ENCODE measurements at regions not wholly inside any gene's neighbourhood (a gene's known extent, or its start where the extent isn't known, plus 50 kb on each side); places are given as distances from the start of the nearest gene placed in this dataset.
"Not testable (repeated sequence)": the region's sequence is repeated elsewhere in the genome, so short reads cannot be mapped to it uniquely, and the experiment has no call there.

GRCh38 chr3:159401069-159401468, 587.6 kb upstream of the IL12A start:
- no peak for DNase-seq

- not testable (repeated sequence) for DNase-seq
Measured at GRCh38 chr3:159409711-159410110, 578.9 kb upstream of the IL12A start.

DNA sequence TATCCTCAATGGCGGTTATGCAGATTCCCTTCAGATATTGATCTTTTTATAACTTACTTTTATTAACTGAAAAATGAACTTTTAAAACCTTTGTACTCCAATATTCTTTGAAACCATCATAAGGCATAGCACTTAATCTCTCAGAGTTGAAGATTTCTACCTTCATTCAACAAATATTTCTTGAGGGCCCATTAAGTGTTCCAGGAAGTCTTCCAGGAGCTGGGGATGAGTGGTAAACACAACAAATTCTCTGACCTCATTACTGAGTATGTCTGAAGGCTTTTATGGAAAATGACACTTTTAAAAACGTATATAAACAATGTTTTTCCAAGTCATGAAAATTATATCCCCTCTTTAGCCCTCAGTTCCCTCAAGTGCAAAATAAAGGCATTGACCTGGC, 575.3 kb upstream of the IL12A start:
- no peak for DNase-seq

- DNase-seq, result no peak
Measured at GRCh38 chr3:159416856-159417255, 571.8 kb upstream of the IL12A start.

DNA sequence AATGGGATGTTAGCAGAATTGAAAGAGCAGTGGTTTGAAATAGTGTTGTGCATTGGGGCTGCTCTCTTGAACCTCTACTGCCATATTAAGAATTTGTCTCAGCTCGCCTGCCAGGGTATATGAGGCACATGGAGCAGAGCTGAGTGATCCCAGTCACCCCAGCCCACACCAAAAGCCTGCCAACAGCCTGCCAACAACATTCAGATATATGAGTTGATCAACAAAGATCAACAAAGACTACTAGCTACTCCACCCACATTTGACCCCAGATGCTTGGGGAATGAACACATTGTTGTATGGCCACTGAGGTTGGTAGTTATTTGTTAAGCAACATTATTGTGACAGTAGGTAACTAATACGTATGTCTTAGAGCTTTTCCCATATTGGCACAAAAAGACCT, 570.9 kb upstream of the IL12A start:
- DNase-seq, result no peak

- no peak for DNase-seq
Measured at GRCh38 chr3:159418571-159419526, 569.8 kb upstream of the IL12A start.

- DNase-seq, result no peak
Measured at GRCh38 chr3:159429702-159430101, 558.9 kb upstream of the IL12A start.

DNA sequence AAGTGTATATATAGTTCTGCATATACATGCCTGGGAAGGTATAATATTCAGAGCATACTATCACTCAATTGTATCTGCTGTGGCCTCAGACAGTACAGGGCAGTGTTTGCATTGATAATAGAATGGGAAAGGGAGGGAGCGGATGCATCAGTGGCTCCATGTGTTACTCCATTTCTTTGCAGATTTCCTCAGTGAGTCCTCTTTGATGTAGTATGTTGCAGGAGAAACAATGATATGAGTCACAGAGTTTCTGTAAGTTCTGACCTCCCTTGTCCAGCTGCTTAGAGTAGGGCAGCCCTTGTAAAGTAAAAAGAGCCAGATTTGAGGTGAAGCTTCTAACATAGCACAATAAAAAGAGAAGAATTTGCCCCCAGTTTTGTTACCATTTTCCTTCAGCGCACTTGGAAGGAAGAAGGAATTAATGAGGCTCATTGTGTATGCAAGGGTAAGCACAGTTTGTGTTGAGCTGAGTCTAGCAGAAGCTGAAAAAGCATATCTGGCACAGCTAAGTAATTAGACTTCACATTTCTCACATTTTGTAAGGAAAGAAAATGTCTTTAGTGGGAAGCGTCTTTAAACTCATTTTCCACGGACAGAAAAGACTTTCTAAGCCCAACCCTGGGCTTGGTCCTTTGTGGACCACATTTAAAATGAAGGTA, 555.8 kb upstream of the IL12A start:
- DNase-seq, result peak; percentile 34

DNA sequence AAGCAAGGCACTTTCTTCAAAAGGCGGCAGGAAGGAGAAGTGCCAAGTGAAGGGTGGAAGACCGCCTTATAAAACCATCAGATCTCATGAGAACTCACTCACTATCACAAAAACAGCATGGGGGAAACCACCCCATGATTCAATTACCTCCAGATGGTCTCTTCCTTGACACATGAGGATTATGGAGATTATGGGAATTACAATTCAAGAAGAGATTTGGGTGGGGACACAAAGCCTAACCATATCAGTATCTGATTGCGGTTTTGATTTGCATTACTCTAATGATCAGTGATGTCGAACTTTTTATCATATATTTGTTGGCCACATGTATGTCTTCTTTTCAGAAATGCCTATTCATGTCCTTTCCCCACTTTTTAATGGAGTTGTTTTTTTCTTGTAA, 549.3 kb upstream of the IL12A start:
- DNase-seq, result no peak

- DNase-seq, result no peak
Measured at GRCh38 chr3:159441279-159441678, 547.4 kb upstream of the IL12A start.

- DNase-seq, result no peak
Measured at GRCh38 chr3:159443266-159443665, 545.4 kb upstream of the IL12A start.

DNA sequence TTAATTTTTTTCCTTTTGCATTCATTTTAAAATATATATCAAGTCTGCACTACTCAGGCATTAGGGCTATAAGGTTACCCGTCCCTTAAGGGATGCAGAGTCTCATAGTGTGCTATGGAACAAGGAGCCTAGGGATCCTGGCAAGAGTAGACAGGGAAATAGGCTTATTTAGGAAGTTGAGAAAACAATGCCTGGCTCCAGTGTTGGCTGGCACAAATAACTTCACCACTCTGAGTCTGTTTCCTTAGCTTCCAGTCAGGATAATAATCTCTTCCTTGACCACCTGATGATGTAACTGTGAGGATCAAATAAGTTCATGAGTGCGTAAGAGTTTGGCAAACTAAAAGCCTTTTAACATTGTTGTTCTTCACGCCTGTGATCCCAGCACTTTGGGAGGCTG, 540.8 kb upstream of the IL12A start:
- no peak for DNase-seq

DNA sequence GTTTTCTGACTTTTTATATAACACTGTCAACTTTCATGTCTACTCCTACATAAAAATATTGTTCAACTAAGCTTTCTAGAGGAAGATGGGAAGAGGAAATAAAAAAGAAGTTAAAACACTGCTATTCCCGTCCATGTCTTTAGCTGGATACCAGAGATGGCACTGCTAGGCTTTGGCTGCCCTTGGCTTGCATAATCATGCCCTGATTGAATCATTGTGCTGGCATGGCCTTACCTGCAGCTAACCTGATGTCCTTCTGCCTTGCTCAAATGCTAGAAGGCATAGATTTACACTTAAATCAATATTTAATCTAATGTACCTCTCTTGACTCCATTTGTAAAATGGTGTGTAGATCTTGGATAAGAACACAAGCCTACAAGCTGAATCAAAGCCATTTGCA, 539.7 kb upstream of the IL12A start:
- DNase-seq, result no peak

GRCh38 chr3:159451067-159451466, 537.6 kb upstream of the IL12A start:
- no peak for DNase-seq

DNA sequence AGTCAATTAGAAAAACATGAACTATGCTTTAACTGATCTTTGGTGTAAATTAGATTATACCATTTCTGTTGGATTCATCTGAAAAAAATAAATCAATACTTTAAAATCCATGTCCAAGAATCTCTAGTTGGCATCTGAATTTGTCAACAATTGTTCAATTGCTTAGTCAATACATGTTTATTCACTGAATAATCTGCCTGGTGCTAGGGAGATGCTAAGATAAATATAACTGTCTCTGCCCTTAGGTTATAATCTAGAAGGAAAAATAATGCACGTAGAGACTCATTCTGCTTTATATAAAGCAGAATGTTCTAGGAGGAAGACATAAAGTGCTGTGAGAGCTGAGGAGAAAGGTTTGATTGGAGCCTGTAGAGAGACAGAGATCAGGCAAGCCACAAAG, 537.2 kb upstream of the IL12A start:
- no peak for DNase-seq

GRCh38 chr3:159453036-159453435, 535.6 kb upstream of the IL12A start:
- DNase-seq, result no peak

GRCh38 chr3:159453945-159454344, 534.7 kb upstream of the IL12A start:
- DNase-seq, result no peak

DNA sequence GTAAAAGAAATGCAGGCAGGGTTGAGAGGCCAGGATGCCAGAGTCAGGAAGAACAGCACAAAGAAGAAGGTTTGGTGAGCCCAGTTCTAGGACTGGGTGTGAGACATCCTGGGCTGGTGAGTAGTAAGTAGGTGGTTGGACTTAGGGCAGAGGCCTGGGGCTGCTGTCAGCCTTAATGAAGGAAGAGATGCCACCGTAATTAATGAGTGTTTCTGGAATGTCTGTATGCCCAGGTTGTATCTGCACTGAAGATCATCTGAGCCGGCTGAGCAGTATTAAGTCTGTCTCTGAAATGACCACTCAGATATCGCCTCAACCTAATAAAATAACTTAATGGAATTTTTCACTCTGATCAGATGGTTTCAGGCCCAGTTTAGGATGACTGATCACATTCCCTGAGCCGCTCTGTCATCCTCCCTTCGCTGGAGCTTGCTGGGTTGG, 532.9 kb upstream of the IL12A start:
- DNase-seq, result no peak

- no peak for DNase-seq
Measured at GRCh38 chr3:159458010-159458409, 530.6 kb upstream of the IL12A start.

- DNase-seq, result no peak
Measured at GRCh38 chr3:159458982-159459381, 529.7 kb upstream of the IL12A start.

DNA sequence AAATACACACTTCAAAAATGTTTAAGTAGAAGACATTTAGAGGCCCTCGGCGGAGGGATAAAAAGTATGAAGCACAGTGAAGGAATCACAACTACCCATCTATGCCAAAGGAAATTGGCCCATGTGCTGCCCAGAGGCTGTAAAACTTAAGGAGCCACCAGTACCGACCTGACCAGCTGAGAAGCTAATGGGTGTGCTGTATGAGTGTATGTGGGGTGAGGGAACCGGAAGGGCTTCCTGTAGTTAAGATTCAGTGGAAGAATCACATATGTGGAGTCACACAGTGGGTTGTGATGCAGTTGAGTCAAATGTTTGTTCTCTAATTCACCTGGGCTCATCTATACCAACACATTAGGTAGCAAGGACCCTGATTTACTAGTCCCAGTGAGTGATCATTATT, 516.0 kb upstream of the IL12A start:
- DNase-seq, result no peak

DNA sequence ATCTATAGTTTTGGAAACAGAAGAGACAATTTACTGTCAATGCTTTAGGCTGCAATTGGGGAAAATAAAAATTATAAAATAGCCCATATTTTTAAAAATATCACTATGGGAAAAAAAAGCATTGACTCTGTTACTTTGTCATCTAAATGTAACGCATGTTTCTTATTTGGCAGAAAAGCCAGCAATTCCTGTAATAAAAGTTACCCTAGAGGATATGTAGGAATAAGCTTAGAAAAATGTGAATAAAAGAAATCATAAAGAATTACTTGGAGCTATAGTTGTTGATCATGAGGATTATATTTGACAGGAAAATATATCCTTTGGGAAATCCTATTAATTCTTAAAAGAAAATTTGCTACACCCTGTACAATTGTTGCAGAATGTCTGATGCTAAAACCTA, 515.4 kb upstream of the IL12A start:
- no peak for DNase-seq

- no peak for DNase-seq
Measured at GRCh38 chr3:159480046-159480445, 508.6 kb upstream of the IL12A start.

Data from midbrain (tissue), 1 donor.